HFFc6 (cell line): ENCODE measurements at regions not wholly inside any gene's neighbourhood (a gene's known extent, or its start where the extent isn't known, plus 50 kb on each side); places are given as distances from the start of the nearest gene placed in this dataset.

Experiments
- DNase-seq: peaks from one replicate; pipeline ENCODE4 v3.0.0-alpha.2; 2018
- H3K27ac Mint-ChIP-seq: 2 replicates; pipeline ENCODE4 v1.8.0; 2020; ENCODE audit warnings: mild to moderate bottlenecking, mixed read lengths
- H3K27me3 Mint-ChIP-seq: 2 replicates; pipeline ENCODE4 v1.8.0; 2021; ENCODE audit warnings: mild to moderate bottlenecking, moderate library complexity, mixed read lengths; ENCODE audit not compliant: insufficient read depth
- H3K36me3 Mint-ChIP-seq: 2 replicates; pipeline ENCODE4 v1.8.0; 2021; ENCODE audit warnings: low read depth, mixed read lengths
- H3K4me1 Mint-ChIP-seq: 2 replicates; pipeline ENCODE4 v1.8.0; 2020; ENCODE audit warnings: low read depth, mixed read lengths
- H3K4me3 Mint-ChIP-seq: 2 replicates; pipeline ENCODE4 v1.8.0; 2020; ENCODE audit warnings: mild to moderate bottlenecking, moderate library complexity, mixed read lengths
- H3K9me3 Mint-ChIP-seq: 2 replicates; pipeline ENCODE4 v1.8.0; 2020; ENCODE audit warnings: mild to moderate bottlenecking, mixed read lengths
- CTCF ChIP-seq: fragments of 200-600 bp; sonication (generic); IDR thresholded peaks from 2 replicates; pipeline ENCODE4 v1.5.0; 2021; ENCODE audit warnings: antibody characterized with exemption, mild to moderate bottlenecking

- H3K4me3 Mint-ChIP-seq, result no peak overlapping the region
Observed at GRCh38 chr15:77817434-77817833, 184.7 kb upstream of the LINGO1 start.

GRCh38 chr15:77816983-77817382 is 184.3 kb upstream of the LINGO1 start:
- no peak for DNase-seq
- Mint-ChIP-seq H3K9me3 (no peaks in the 10 kb centered on the region), H3K36me3 (no peaks in the 10 kb centered on the region), H3K4me3 (no peak overlapping the region), H3K27me3 (peaks cover 56% of the 10 kb centered on the region), H3K27ac (no peak overlapping the region), H3K4me1 (no peaks in the 10 kb centered on the region)
- TF ChIP-seq CTCF, result no peak

More at GRCh38 chr15:77817434-77817833, 184.7 kb upstream of the LINGO1 start:
- Mint-ChIP-seq H3K27me3 (peaks cover 56% of the 10 kb centered on the region), H3K4me1 (no peaks in the 10 kb centered on the region), H3K36me3 (no peaks in the 10 kb centered on the region), H3K27ac (no peak overlapping the region), H3K9me3 (no peaks in the 10 kb centered on the region)
- no peak for DNase-seq
- TF ChIP-seq CTCF, result no peak

- no peak for TF ChIP-seq CTCF
- Mint-ChIP-seq H3K27me3 (peaks cover 52% of the 10 kb centered on the region), H3K36me3 (no peaks in the 10 kb centered on the region), H3K27ac (no peak overlapping the region), H3K9me3 (no peaks in the 10 kb centered on the region), H3K4me3 (no peak overlapping the region), H3K4me1 (no peaks in the 10 kb centered on the region)
- DNase-seq, result no peak
Observed at GRCh38 chr15:77815015-77815414, 182.3 kb upstream of the LINGO1 start.

GRCh38 chr15:77812664-77813063 is 180.0 kb upstream of the LINGO1 start:
- no peak overlapping the region for H3K27ac Mint-ChIP-seq
- no peak for TF ChIP-seq CTCF
- H3K4me1 Mint-ChIP-seq, result no peaks in the 10 kb centered on the region
- H3K27me3 Mint-ChIP-seq, result peaks cover 54% of the 10 kb centered on the region
- no peak overlapping the region for H3K4me3 Mint-ChIP-seq
- no peaks in the 10 kb centered on the region for H3K36me3 Mint-ChIP-seq
- H3K9me3 Mint-ChIP-seq, result no peaks in the 10 kb centered on the region
- no peak for DNase-seq

- Mint-ChIP-seq H3K27me3 (peaks cover 57% of the 10 kb centered on the region), H3K4me3 (no peak overlapping the region), H3K4me1 (no peaks in the 10 kb centered on the region), H3K9me3 (no peaks in the 10 kb centered on the region), H3K36me3 (no peaks in the 10 kb centered on the region), H3K27ac (no peak overlapping the region)
- DNase-seq, result no peak
- TF ChIP-seq CTCF, result no peak
Observed at GRCh38 chr15:77811270-77811669, 178.6 kb upstream of the LINGO1 start.

GRCh38 chr15:77810130-77810571 is 177.4 kb upstream of the LINGO1 start:
- Mint-ChIP-seq H3K9me3 (no peaks in the 10 kb centered on the region), H3K4me3 (no peak overlapping the region), H3K36me3 (no peaks in the 10 kb centered on the region), H3K27ac (no peak overlapping the region), H3K27me3 (peaks cover 48% of the 10 kb centered on the region), H3K4me1 (no peaks in the 10 kb centered on the region)
- no peak for TF ChIP-seq CTCF
- DNase-seq, result no peak
